Glutamatergic neuron (in vitro differentiated cells): ENCODE measurements at regions not wholly inside any gene's neighbourhood (a gene's known extent, or its start where the extent isn't known, plus 50 kb on each side); places are given as distances from the start of the nearest gene placed in this dataset.
"Not testable (repeated sequence)": the region's sequence is repeated elsewhere in the genome, so short reads cannot be mapped to it uniquely, and the experiment has no call there.

Source experiments
- DNase-seq: peaks from one replicate; pipeline ENCODE4 v3.0.0; 2022
- H3K27ac Mint-ChIP-seq: one replicate; pipeline ENCODE4 v1.8.0; 2020; ENCODE audit warnings: mild to moderate bottlenecking, mixed read lengths, inconsistent platforms; ENCODE audit not compliant: unreplicated experiment
- H3K27me3 Mint-ChIP-seq: one replicate; pipeline ENCODE4 v1.8.0; 2020; ENCODE audit warnings: mild to moderate bottlenecking, moderate library complexity, mixed read lengths, inconsistent platforms; ENCODE audit not compliant: unreplicated experiment
- H3K36me3 Mint-ChIP-seq: one replicate; pipeline ENCODE4 v1.8.0; 2020; ENCODE audit warnings: mild to moderate bottlenecking, mixed read lengths, inconsistent platforms; ENCODE audit not compliant: unreplicated experiment
- H3K4me1 Mint-ChIP-seq: one replicate; pipeline ENCODE4 v1.8.0; 2020; ENCODE audit warnings: mild to moderate bottlenecking, low read depth, mixed read lengths, inconsistent platforms; ENCODE audit not compliant: unreplicated experiment
- H3K4me3 Mint-ChIP-seq: one replicate; pipeline ENCODE4 v1.8.0; 2020; ENCODE audit warnings: mild to moderate bottlenecking, mixed read lengths, inconsistent platforms; ENCODE audit not compliant: unreplicated experiment
- H3K9me3 Mint-ChIP-seq: one replicate; pipeline ENCODE4 v1.8.0; 2020; ENCODE audit warnings: mild to moderate bottlenecking, moderate library complexity, mixed read lengths, inconsistent platforms; ENCODE audit not compliant: unreplicated experiment
- CTCF ChIP-seq: fragments of 200-600 bp; sonication (generic); IDR thresholded peaks from one replicate; pipeline ENCODE4 v1.5.0; 2021; ENCODE audit not compliant: partially characterized antibody, unreplicated experiment

GRCh38 chr11:101705972-101706371 is 122.2 kb upstream of the TRPC6 start:
- H3K4me3 Mint-ChIP-seq = no peak overlapping the region
- no peak for TF ChIP-seq CTCF
- H3K9me3 Mint-ChIP-seq = no peaks in the 10 kb centered on the region
- no peak overlapping the region for H3K27ac Mint-ChIP-seq
- H3K27me3 Mint-ChIP-seq = no peaks in the 10 kb centered on the region
- no peaks in the 10 kb centered on the region for H3K4me1 Mint-ChIP-seq
- H3K36me3 Mint-ChIP-seq = no peaks in the 10 kb centered on the region
- no peak for DNase-seq

DNA sequence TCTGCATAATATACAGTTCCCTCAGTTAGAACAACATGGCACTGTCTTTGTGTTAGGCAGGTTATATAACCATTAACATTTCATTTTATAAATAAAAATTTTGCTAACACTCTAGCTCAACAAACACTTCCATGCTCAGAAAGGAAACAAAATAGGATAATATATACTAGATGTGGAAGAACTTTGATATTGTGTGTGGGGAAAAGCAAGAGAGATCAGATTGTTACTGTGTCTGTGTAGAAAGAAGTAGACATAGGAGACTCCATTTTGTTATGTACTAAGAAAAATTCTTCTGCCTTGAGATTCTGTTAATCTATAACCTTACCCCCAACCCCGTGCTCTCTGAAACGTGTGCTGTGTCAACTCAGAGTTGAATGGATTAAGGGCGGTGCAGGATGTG is 111.1 kb upstream of the TRPC6 start:
- H3K4me3 Mint-ChIP-seq, DNase-seq, H3K4me1 Mint-ChIP-seq, H3K27me3 Mint-ChIP-seq, H3K27ac Mint-ChIP-seq, H3K36me3 Mint-ChIP-seq, H3K9me3 Mint-ChIP-seq: not testable (repeated sequence)

- no peaks in the 10 kb centered on the region for H3K27me3 Mint-ChIP-seq
- TF ChIP-seq CTCF = no peak
- H3K4me3 Mint-ChIP-seq = no peak overlapping the region
- no peaks in the 10 kb centered on the region for H3K36me3 Mint-ChIP-seq
- H3K4me1 Mint-ChIP-seq = no peaks in the 10 kb centered on the region
- peaks cover 2% of the 10 kb centered on the region for H3K9me3 Mint-ChIP-seq
- DNase-seq = no peak
- no peak overlapping the region for H3K27ac Mint-ChIP-seq
These were observed 109.2 kb upstream of the TRPC6 start for GRCh38 chr11:101692980-101693379.

DNA sequence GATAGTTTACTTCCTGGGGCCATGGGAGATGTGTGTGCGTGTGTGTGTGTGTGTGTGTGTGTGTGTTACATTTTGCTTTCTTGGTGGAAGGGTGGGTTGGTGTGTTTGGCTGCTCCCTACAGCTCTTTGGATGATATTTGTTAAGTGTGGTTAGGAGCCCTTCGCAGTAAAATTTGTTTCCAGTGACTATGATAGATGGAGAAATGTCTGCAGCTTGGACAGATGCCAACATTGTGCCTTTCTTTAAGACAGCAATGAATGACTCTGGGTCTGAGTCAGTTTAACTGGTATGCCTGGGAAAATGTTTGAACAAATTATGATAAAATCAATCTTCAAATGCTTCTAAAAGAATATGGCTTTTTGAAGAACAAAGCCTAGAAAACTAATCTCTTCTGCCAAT is 102.7 kb upstream of the TRPC6 start:
- DNase-seq = no peak
- peaks cover 2% of the 10 kb centered on the region for H3K9me3 Mint-ChIP-seq
- H3K27ac Mint-ChIP-seq = no peak overlapping the region
- no peak for TF ChIP-seq CTCF
- H3K27me3 Mint-ChIP-seq = no peaks in the 10 kb centered on the region
- peaks cover 4% of the 10 kb centered on the region for H3K36me3 Mint-ChIP-seq
- H3K4me1 Mint-ChIP-seq = no peaks in the 10 kb centered on the region
- no peak overlapping the region for H3K4me3 Mint-ChIP-seq

DNA sequence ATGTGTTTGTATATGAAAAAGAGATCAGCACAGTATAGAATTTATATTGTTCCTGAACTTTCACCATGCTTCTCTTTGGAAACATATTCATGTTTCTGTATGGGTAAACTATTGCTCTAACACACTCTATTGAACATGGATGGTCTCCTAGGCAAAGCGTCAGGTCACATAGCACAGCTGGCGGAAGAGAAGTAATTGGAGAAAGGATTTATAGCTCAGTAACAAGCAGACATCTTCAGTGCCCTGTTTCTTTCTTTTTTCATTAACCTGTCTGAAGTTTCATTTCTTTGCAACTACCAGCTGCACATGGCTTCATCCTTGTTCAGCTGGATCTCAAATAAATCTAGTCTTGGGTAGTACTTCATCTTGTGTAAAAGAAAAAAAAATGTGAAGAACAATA is 84.4 kb upstream of the TRPC6 start:
- no peak for DNase-seq
- H3K4me3 Mint-ChIP-seq = no peak overlapping the region
- no peaks in the 10 kb centered on the region for H3K27me3 Mint-ChIP-seq
- H3K36me3 Mint-ChIP-seq = no peaks in the 10 kb centered on the region
- H3K4me1 Mint-ChIP-seq = no peaks in the 10 kb centered on the region
- no peak for TF ChIP-seq CTCF
- no peaks in the 10 kb centered on the region for H3K9me3 Mint-ChIP-seq
- no peak overlapping the region for H3K27ac Mint-ChIP-seq

DNA sequence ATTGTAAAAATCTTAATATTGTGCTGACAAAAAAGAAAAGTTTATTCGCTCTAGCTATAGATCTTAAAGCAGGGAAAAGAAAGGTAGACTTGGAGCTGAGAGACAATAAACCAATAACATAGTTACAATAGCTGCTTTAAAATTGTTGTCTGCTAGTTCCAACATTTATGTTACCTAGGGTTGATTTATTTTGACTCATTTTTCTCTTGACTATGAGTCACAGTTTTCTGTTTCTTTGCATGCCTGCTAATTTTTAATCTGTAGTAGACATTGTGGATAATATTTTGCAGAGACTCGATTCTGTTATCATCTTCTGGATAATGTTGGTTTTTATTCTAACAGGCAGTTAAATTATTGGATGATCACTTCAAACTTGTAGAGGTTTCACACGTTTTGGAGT is 83.1 kb upstream of the TRPC6 start:
- no peaks in the 10 kb centered on the region for H3K27me3 Mint-ChIP-seq
- no peak for TF ChIP-seq CTCF
- H3K27ac Mint-ChIP-seq = no peak overlapping the region

More for the DNA sequence above, 83.1 kb upstream of the TRPC6 start:
- no peak for DNase-seq
- H3K36me3 Mint-ChIP-seq = no peaks in the 10 kb centered on the region
- H3K9me3 Mint-ChIP-seq = no peaks in the 10 kb centered on the region
- no peak overlapping the region for H3K4me3 Mint-ChIP-seq
- H3K4me1 Mint-ChIP-seq = no peaks in the 10 kb centered on the region
